ENCODE measurements at regions not wholly inside any gene's neighbourhood (a gene's known extent, or its start where the extent isn't known, plus 50 kb on each side); places are given as distances from the start of the nearest gene placed in this dataset.

- no peaks in the 10 kb centered on the region for H3K36me3 ChIP-seq (ENCODE audit: control insufficient read depth in 2 of 2, insufficient read depth in 2 of 2, low read length in 2 of 2)
- no peaks in the 10 kb centered on the region for H3K4me1 ChIP-seq (ENCODE audit: control insufficient read depth, insufficient read depth, low read length)
- H3K4me3 ChIP-seq (ENCODE audit: low read length in 2 of 2), result no peak overlapping the region
- no peak overlapping the region for H3K27ac ChIP-seq (ENCODE audit: low read length)
- no peaks in the 10 kb centered on the region for H3K9me3 ChIP-seq (ENCODE audit: control insufficient read depth in 2 of 2, low read length in 2 of 2)
- no peaks in the 10 kb centered on the region for H3K27me3 ChIP-seq (ENCODE audit: control insufficient read depth in 1 of 2, insufficient read depth in 2 of 2, low read length in 2 of 2)
- H3K9ac ChIP-seq (ENCODE audit: low read length in 2 of 2), result no peak overlapping the region
Observed at GRCh38 chr13:40334031-40334430, 332.4 kb downstream of the FOXO1 start.

- H3K36me3 ChIP-seq (ENCODE audit: control insufficient read depth in 2 of 2, insufficient read depth in 2 of 2, low read length in 2 of 2), result no peaks in the 10 kb centered on the region
- no peaks in the 10 kb centered on the region for H3K27me3 ChIP-seq (ENCODE audit: control insufficient read depth in 1 of 2, insufficient read depth in 2 of 2, low read length in 2 of 2)
- H3K4me3 ChIP-seq (ENCODE audit: low read length in 2 of 2), result no peak overlapping the region
- no peak overlapping the region for H3K27ac ChIP-seq (ENCODE audit: low read length)
- no peaks in the 10 kb centered on the region for H3K4me1 ChIP-seq (ENCODE audit: control insufficient read depth, insufficient read depth, low read length)
- H3K9ac ChIP-seq (ENCODE audit: low read length in 2 of 2), result no peak overlapping the region
- H3K9me3 ChIP-seq (ENCODE audit: control insufficient read depth in 2 of 2, low read length in 2 of 2), result no peaks in the 10 kb centered on the region
Observed at GRCh38 chr13:40334616-40335015, 331.8 kb downstream of the FOXO1 start.

GRCh38 chr13:40336228-40337221 lies 329.9 kb downstream of the FOXO1 start:
- Histone ChIP-seq H3K27me3 (ENCODE audit: control insufficient read depth in 1 of 2, insufficient read depth in 2 of 2, low read length in 2 of 2) (no peaks in the 10 kb centered on the region), H3K9ac (ENCODE audit: low read length in 2 of 2) (no peak overlapping the region), H3K27ac (ENCODE audit: low read length) (no peak overlapping the region), H3K9me3 (ENCODE audit: control insufficient read depth in 2 of 2, low read length in 2 of 2) (no peaks in the 10 kb centered on the region), H3K4me3 (ENCODE audit: low read length in 2 of 2) (no peak overlapping the region), H3K4me1 (ENCODE audit: control insufficient read depth, insufficient read depth, low read length) (peaks cover 2% of the 10 kb centered on the region), H3K36me3 (ENCODE audit: control insufficient read depth in 2 of 2, insufficient read depth in 2 of 2, low read length in 2 of 2) (no peaks in the 10 kb centered on the region)

GRCh38 chr13:40337651-40338050 lies 328.8 kb downstream of the FOXO1 start:
- Histone ChIP-seq H3K4me1 (ENCODE audit: control insufficient read depth, insufficient read depth, low read length) (peaks cover 2% of the 10 kb centered on the region), H3K9me3 (ENCODE audit: control insufficient read depth in 2 of 2, low read length in 2 of 2) (no peaks in the 10 kb centered on the region), H3K36me3 (ENCODE audit: control insufficient read depth in 2 of 2, insufficient read depth in 2 of 2, low read length in 2 of 2) (no peaks in the 10 kb centered on the region), H3K4me3 (ENCODE audit: low read length in 2 of 2) (no peak overlapping the region), H3K27ac (ENCODE audit: low read length) (no peak overlapping the region), H3K9ac (ENCODE audit: low read length in 2 of 2) (no peak overlapping the region), H3K27me3 (ENCODE audit: control insufficient read depth in 1 of 2, insufficient read depth in 2 of 2, low read length in 2 of 2) (no peaks in the 10 kb centered on the region)

- no peaks in the 10 kb centered on the region for H3K9me3 ChIP-seq (ENCODE audit: control insufficient read depth in 2 of 2, low read length in 2 of 2)
- H3K4me3 ChIP-seq (ENCODE audit: low read length in 2 of 2), result no peak overlapping the region
- no peaks in the 10 kb centered on the region for H3K36me3 ChIP-seq (ENCODE audit: control insufficient read depth in 2 of 2, insufficient read depth in 2 of 2, low read length in 2 of 2)
- peaks cover 2% of the 10 kb centered on the region for H3K4me1 ChIP-seq (ENCODE audit: control insufficient read depth, insufficient read depth, low read length)
- H3K9ac ChIP-seq (ENCODE audit: low read length in 2 of 2), result no peak overlapping the region
- no peak overlapping the region for H3K27ac ChIP-seq (ENCODE audit: low read length)
- H3K27me3 ChIP-seq (ENCODE audit: control insufficient read depth in 1 of 2, insufficient read depth in 2 of 2, low read length in 2 of 2), result no peaks in the 10 kb centered on the region
Observed at GRCh38 chr13:40338217-40338616, 328.2 kb downstream of the FOXO1 start.

- no peak overlapping the region for H3K9ac ChIP-seq (ENCODE audit: low read length in 2 of 2)
- no peaks in the 10 kb centered on the region for H3K36me3 ChIP-seq (ENCODE audit: control insufficient read depth in 2 of 2, insufficient read depth in 2 of 2, low read length in 2 of 2)
- no peaks in the 10 kb centered on the region for H3K9me3 ChIP-seq (ENCODE audit: control insufficient read depth in 2 of 2, low read length in 2 of 2)
- no peak overlapping the region for H3K4me3 ChIP-seq (ENCODE audit: low read length in 2 of 2)
- H3K27ac ChIP-seq (ENCODE audit: low read length), result no peak overlapping the region
- no peaks in the 10 kb centered on the region for H3K27me3 ChIP-seq (ENCODE audit: control insufficient read depth in 1 of 2, insufficient read depth in 2 of 2, low read length in 2 of 2)
- peaks cover 2% of the 10 kb centered on the region for H3K4me1 ChIP-seq (ENCODE audit: control insufficient read depth, insufficient read depth, low read length)
Observed at GRCh38 chr13:40340368-40341095, 325.9 kb downstream of the FOXO1 start.

- no peaks in the 10 kb centered on the region for H3K9me3 ChIP-seq (ENCODE audit: control insufficient read depth in 2 of 2, low read length in 2 of 2)
- no peak overlapping the region for H3K4me3 ChIP-seq (ENCODE audit: low read length in 2 of 2)
- H3K4me1 ChIP-seq (ENCODE audit: control insufficient read depth, insufficient read depth, low read length), result peaks cover 2% of the 10 kb centered on the region
- H3K27ac ChIP-seq (ENCODE audit: low read length), result no peak overlapping the region
- H3K36me3 ChIP-seq (ENCODE audit: control insufficient read depth in 2 of 2, insufficient read depth in 2 of 2, low read length in 2 of 2), result no peaks in the 10 kb centered on the region
- no peak overlapping the region for H3K9ac ChIP-seq (ENCODE audit: low read length in 2 of 2)
- no peaks in the 10 kb centered on the region for H3K27me3 ChIP-seq (ENCODE audit: control insufficient read depth in 1 of 2, insufficient read depth in 2 of 2, low read length in 2 of 2)
Observed at GRCh38 chr13:40341096-40341471, 325.4 kb downstream of the FOXO1 start.

GRCh38 chr13:40341501-40341900 lies 324.9 kb downstream of the FOXO1 start:
- Histone ChIP-seq H3K27me3 (ENCODE audit: control insufficient read depth in 1 of 2, insufficient read depth in 2 of 2, low read length in 2 of 2) (no peaks in the 10 kb centered on the region), H3K4me1 (ENCODE audit: control insufficient read depth, insufficient read depth, low read length) (peaks cover 2% of the 10 kb centered on the region), H3K9ac (ENCODE audit: low read length in 2 of 2) (no peak overlapping the region), H3K4me3 (ENCODE audit: low read length in 2 of 2) (no peak overlapping the region), H3K9me3 (ENCODE audit: control insufficient read depth in 2 of 2, low read length in 2 of 2) (no peaks in the 10 kb centered on the region), H3K27ac (ENCODE audit: low read length) (no peak overlapping the region), H3K36me3 (ENCODE audit: control insufficient read depth in 2 of 2, insufficient read depth in 2 of 2, low read length in 2 of 2) (no peaks in the 10 kb centered on the region)

- Histone ChIP-seq H3K36me3 (ENCODE audit: control insufficient read depth in 2 of 2, insufficient read depth in 2 of 2, low read length in 2 of 2) (no peaks in the 10 kb centered on the region), H3K27ac (ENCODE audit: low read length) (no peak overlapping the region), H3K9me3 (ENCODE audit: control insufficient read depth in 2 of 2, low read length in 2 of 2) (no peaks in the 10 kb centered on the region), H3K4me1 (ENCODE audit: control insufficient read depth, insufficient read depth, low read length) (peaks cover 2% of the 10 kb centered on the region), H3K9ac (ENCODE audit: low read length in 2 of 2) (no peak overlapping the region), H3K27me3 (ENCODE audit: control insufficient read depth in 1 of 2, insufficient read depth in 2 of 2, low read length in 2 of 2) (no peaks in the 10 kb centered on the region), H3K4me3 (ENCODE audit: low read length in 2 of 2) (no peak overlapping the region)
Observed at GRCh38 chr13:40342461-40342860, 324.0 kb downstream of the FOXO1 start.

- no peaks in the 10 kb centered on the region for H3K36me3 ChIP-seq (ENCODE audit: control insufficient read depth in 2 of 2, insufficient read depth in 2 of 2, low read length in 2 of 2)
- no peak overlapping the region for H3K4me3 ChIP-seq (ENCODE audit: low read length in 2 of 2)
- H3K27me3 ChIP-seq (ENCODE audit: control insufficient read depth in 1 of 2, insufficient read depth in 2 of 2, low read length in 2 of 2), result no peaks in the 10 kb centered on the region
- no peaks in the 10 kb centered on the region for H3K9me3 ChIP-seq (ENCODE audit: control insufficient read depth in 2 of 2, low read length in 2 of 2)
- H3K27ac ChIP-seq (ENCODE audit: low read length), result no peak overlapping the region
- peaks cover 3% of the 10 kb centered on the region for H3K4me1 ChIP-seq (ENCODE audit: control insufficient read depth, insufficient read depth, low read length)
- H3K9ac ChIP-seq (ENCODE audit: low read length in 2 of 2), result no peak overlapping the region
Observed at GRCh38 chr13:40342901-40343300, 323.5 kb downstream of the FOXO1 start.
